Tibial nerve (tissue), 4 donors: ENCODE measurements at regions not wholly inside any gene's neighbourhood (a gene's known extent, or its start where the extent isn't known, plus 50 kb on each side); places are given as distances from the start of the nearest gene placed in this dataset.

Source experiments
- EP300 ChIP-seq, 2 donors: sonication (generic); formaldehyde crosslinking; IDR thresholded peaks; one replicate each; pipeline ENCODE4 v1.6.1; 2017; ENCODE audit warnings: antibody characterized with exemption in 2 of 2, mild to moderate bottlenecking in 1 of 2
- POLR2A ChIP-seq, 2 donors: fragments of 450-650 bp; IDR thresholded peaks; one replicate each; pipeline ENCODE4 v1.6.1; 2017; ENCODE audit warnings: antibody characterized with exemption in 2 of 2, mild to moderate bottlenecking in 2 of 2, moderate library complexity in 2 of 2
- TF ChIP-seq, protein P1 (sequence below), 5 experiments: fragments of 200-600 bp in 3 of 5; fragments of 450-650 bp in 2 of 5; sonication (generic) in 3 of 5; IDR thresholded peaks; one replicate each; pipeline ENCODE4 v1.5.1; 2016 to 2019; ENCODE audit warnings: antibody characterized with exemption in 5 of 5, mild to moderate bottlenecking in 3 of 5, moderate library complexity in 2 of 5

DNA sequence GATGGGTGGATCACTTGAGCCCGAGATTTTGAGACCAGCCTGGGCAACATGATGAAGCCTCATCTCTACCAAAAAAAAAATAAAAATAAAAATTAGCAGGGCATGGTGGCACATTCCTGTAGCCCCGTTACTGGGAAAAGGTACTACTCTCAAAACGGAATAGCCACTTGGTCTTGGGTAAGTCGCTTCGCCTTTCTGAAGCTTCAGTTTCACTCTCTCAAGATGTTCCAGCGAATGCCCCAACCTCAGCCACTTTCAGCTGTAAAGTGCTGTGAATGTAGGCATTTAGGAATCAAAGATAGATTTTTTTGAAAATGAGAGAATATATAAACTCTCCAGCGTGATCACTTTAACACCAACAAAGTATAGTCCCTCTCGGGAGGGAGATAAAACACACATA is 154.1 kb upstream of the HS3ST3A1 start:
- TF ChIP-seq, protein P1, sequence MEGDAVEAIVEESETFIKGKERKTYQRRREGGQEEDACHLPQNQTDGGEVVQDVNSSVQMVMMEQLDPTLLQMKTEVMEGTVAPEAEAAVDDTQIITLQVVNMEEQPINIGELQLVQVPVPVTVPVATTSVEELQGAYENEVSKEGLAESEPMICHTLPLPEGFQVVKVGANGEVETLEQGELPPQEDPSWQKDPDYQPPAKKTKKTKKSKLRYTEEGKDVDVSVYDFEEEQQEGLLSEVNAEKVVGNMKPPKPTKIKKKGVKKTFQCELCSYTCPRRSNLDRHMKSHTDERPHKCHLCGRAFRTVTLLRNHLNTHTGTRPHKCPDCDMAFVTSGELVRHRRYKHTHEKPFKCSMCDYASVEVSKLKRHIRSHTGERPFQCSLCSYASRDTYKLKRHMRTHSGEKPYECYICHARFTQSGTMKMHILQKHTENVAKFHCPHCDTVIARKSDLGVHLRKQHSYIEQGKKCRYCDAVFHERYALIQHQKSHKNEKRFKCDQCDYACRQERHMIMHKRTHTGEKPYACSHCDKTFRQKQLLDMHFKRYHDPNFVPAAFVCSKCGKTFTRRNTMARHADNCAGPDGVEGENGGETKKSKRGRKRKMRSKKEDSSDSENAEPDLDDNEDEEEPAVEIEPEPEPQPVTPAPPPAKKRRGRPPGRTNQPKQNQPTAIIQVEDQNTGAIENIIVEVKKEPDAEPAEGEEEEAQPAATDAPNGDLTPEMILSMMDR (IDR thresholded peaks at IDR 0.05), result no peak
- no peak for TF ChIP-seq EP300 (IDR thresholded peaks at IDR 0.05)
- no peak for TF ChIP-seq POLR2A (IDR thresholded peaks at IDR 0.05)
